AG04450 (cell line): ENCODE measurements at regions not wholly inside any gene's neighbourhood (a gene's known extent, or its start where the extent isn't known, plus 50 kb on each side); places are given as distances from the start of the nearest gene placed in this dataset.

Source experiments
- CTCF ChIA-PET: fragments of 300-600, 350-600 bp; formaldehyde crosslinking; extraction: SDS; loops from one replicate; lab custom pipeline; 2022; ENCODE audit warnings: antibody characterized with exemption, inconsistent platforms; lab: Charles Lee
- POLR2A ChIA-PET: fragments of 350-600 bp; formaldehyde crosslinking; extraction: SDS; loops from one replicate; lab custom pipeline; 2021; ENCODE audit warnings: antibody characterized with exemption, inconsistent platforms; lab: Yijun Ruan, JAX
- DNase-seq: peaks from one replicate; pipeline ENCODE4 v3.0.0-alpha.2; 2011; ENCODE audit warnings: low read depth, low spot score
- H3K27ac ChIP-seq: one replicate; pipeline ENCODE4 v1.5.1; 2012; ENCODE audit warnings: low read depth, low read length, control low read depth
- H3K27me3 ChIP-seq: one replicate; pipeline ENCODE4 v1.6.0; 2012; ENCODE audit warnings: low read length; ENCODE audit not compliant: control insufficient read depth, insufficient read depth
- H3K4me3 ChIP-seq: 2 replicates; pipeline ENCODE4 v1.5.1; 2011; ENCODE audit warnings: mild to moderate bottlenecking, low read depth, low read length, control low read depth
- H3K9me3 ChIP-seq: 2 replicates; pipeline ENCODE4 v1.5.1; 2012; ENCODE audit warnings: low read length; ENCODE audit not compliant: control insufficient read depth, insufficient read depth
- CTCF ChIP-seq: IDR thresholded peaks from 2 replicates; pipeline ENCODE4 v1.5.1; 2011; ENCODE audit warnings: low read depth, low read length, control low read depth, inconsistent platforms

DNA sequence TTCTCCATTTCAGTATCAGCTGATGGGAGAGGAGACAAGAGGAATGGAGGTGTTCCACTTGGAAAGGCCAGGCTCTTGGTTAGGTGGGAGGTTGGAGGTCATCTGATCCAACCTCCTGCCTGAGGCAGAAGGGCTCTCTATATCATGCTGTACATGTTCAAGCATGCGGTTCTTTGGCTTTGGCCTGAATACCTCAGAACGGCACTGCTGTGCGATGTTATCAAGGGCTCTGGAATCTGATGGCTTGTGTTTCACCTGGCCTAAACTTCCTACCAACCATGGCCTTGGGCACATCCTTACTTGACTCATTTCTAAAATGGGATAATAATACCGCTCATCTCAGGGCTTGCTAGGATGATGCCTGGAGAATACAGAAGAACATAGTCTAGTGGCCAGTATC, 90.1 kb upstream of the FAM169A start:
- no peak for DNase-seq
- no peaks in the 10 kb centered on the region for H3K27me3 ChIP-seq
- no peak overlapping the region for H3K27ac ChIP-seq
- no peak overlapping the region for H3K4me3 ChIP-seq
- H3K9me3 ChIP-seq: peaks cover 2% of the 10 kb centered on the region; the same call in 1 of the 2 replicates
- CTCF ChIA-PET: interaction anchor here (1.7 to 5.2 kb wide), 2 partner anchors 12 to 93 kb away, joined by 3 to 19 read pairs; no protein-coding TSS in a partner anchor
- no peak for TF ChIP-seq CTCF
- POLR2A ChIA-PET: no interaction called here

GRCh38 chr5:74954919-74955318, 88.7 kb upstream of the FAM169A start:
- ChIA-PET CTCF (interaction anchor here (1.7 to 5.2 kb wide), 2 partner anchors 13 to 95 kb away, joined by 3 to 19 read pairs; no protein-coding TSS in a partner anchor), POLR2A (interaction anchor here (1.0 kb wide), 1 partner anchor 382 kb away, joined by 3 read pairs; the partner anchor contains the start of gene HMGCR)
- no peak overlapping the region for H3K4me3 ChIP-seq
- TF ChIP-seq CTCF: no peak
- H3K27ac ChIP-seq: peak overlapping the region; percentile 81
- H3K27me3 ChIP-seq: no peaks in the 10 kb centered on the region
- H3K9me3 ChIP-seq: peaks cover 2% of the 10 kb centered on the region; the same call in 1 of the 2 replicates
- DNase-seq: peak; percentile 37

DNA sequence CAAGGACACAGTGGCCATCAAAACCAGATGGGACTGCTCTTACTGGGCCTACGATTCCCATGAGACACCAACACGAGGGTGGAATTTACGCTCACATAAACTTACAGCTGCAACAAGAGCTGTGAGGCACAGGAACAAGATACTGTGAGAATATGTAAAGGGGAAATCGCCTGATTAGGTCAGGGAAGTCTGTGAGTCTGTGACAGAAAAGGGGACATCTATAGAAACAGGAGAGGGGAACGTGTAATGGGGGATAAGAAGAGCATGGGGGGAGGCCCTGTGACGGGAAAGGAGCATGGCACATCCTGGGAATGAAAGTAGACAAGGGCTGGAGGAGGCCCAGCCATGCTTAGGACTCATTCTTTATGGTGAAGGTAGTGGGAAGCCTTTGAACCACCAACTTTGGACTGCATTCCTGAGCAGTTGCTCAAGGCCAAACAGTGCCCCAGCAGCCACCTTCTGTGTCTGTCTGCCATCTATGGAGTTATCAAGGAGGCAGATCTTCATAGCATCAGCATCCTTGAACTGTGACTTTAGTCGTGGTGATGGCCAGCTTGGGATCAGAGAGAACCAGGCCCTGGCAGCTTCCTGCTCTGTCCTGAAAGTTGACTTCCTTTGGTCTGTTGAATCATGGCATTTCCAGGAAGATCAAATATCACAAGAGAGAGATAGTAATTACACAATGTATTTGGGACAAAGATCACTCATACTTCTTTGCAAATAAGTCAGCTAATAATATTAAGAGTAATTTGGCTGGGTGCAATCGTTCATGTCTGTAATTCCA, 87.9 kb upstream of the FAM169A start:
- ChIA-PET CTCF (interaction anchor here (1.7 to 5.2 kb wide), 2 partner anchors 14 to 95 kb away, joined by 3 to 19 read pairs; no protein-coding TSS in a partner anchor), POLR2A (interaction anchor here (1.0 to 1.2 kb wide), 2 partner anchors 99 to 383 kb away, joined by 3 to 4 read pairs; partner anchors contain the start of gene HMGCR)

DNA sequence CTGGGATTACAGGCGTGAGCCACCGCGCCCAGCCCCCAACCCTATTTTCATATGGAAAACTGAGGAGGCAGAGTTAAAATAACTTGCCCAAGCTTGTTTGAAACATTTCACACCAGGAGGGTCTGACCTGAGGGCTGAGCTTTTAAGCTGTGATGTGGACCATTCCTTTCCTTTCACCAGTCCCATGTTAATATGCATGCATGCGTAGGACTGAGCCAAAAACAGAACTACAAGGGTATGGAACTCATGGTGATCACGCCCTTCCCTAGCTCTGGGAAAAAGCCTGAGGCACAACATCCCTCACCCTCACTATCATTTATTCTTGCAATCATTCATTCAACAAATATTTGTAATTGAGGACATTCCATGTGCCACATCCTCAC, 87.4 kb upstream of the FAM169A start:
- DNase-seq: no peak
- Histone ChIP-seq H3K4me3 (no peak overlapping the region), H3K27me3 (no peaks in the 10 kb centered on the region), H3K9me3 (peaks cover 2% of the 10 kb centered on the region; the same call in 1 of the 2 replicates), H3K27ac (peak overlapping the region; percentile 81)
- ChIA-PET CTCF (interaction anchor here (1.2 to 5.2 kb wide), 2 partner anchors 96 to 278 kb away, joined by 4 to 19 read pairs; no protein-coding TSS in a partner anchor), POLR2A (interaction anchor here (1.2 kb wide), 1 partner anchor 99 kb away, joined by 4 read pairs; no protein-coding TSS in a partner anchor)
- no peak for TF ChIP-seq CTCF

More for the DNA sequence above, 87.9 kb upstream of the FAM169A start:
- H3K4me3 ChIP-seq: no peak overlapping the region
- H3K27me3 ChIP-seq: no peaks in the 10 kb centered on the region
- no peak for TF ChIP-seq CTCF
- H3K27ac ChIP-seq: peak overlapping the region; percentile 81
- no peak for DNase-seq
- H3K9me3 ChIP-seq: peaks cover 2% of the 10 kb centered on the region; the same call in 1 of the 2 replicates
